ENCODE measurements at regions not wholly inside any gene's neighbourhood (a gene's known extent, or its start where the extent isn't known, plus 50 kb on each side); places are given as distances from the start of the nearest gene placed in this dataset.
"Not testable (repeated sequence)": the region's sequence is repeated elsewhere in the genome, so short reads cannot be mapped to it uniquely, and the experiment has no call there.

GRCh38 chr14:84298663-84299195, 1231.2 kb upstream of the FLRT2 start:
- DNase-seq: no peak

GRCh38 chr14:84303140-84303539, 1226.8 kb upstream of the FLRT2 start:
- no peak for DNase-seq

- DNase-seq: no peak
These were observed 1217.4 kb upstream of the FLRT2 start for GRCh38 chr14:84312551-84312950.

- no peak for DNase-seq
These were observed 1206.5 kb upstream of the FLRT2 start for GRCh38 chr14:84323450-84323849.

DNA sequence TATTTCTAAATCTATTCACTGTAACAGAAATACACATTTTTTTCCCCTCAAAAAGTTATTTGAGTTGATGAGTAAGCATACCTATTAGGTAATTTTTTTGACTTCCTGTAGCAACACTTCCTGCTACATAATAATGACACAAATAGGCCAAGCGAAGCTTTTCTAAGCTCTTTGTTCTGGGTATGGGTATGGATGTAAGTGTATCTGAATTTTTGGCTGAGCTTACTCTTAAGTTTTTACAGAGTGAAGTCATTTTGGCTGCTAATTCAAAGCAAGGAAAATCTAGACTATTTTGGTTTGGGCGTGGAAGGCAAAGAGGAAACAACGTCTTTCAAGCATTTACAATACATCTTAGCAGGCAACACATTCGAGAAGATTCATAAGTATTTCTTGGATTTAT, 1206.0 kb upstream of the FLRT2 start:
- DNase-seq: no peak

- DNase-seq: no peak
These were observed 1193.5 kb upstream of the FLRT2 start for GRCh38 chr14:84336433-84336832.

- DNase-seq: no peak
These were observed 1189.0 kb upstream of the FLRT2 start for GRCh38 chr14:84340938-84341337.

DNA sequence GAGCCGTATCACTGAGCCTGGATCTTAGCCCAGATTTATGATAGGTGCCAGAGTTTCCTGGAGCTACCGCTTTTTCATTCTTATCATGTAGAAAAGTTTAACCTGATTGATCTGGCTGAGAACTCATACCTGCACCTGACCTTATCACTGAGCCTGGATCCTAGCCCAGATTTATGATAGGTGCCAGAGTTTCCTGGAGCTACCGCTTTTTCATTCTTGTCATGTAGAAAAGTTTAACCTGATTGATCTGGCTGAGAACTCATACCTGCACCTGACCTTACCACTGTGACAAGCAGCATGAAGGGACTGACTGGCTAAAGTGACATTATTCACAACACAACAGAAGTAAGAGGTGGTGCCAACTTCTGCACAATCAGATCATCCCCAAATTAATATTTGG, 1188.1 kb upstream of the FLRT2 start:
- DNase-seq: not testable (repeated sequence)

DNA sequence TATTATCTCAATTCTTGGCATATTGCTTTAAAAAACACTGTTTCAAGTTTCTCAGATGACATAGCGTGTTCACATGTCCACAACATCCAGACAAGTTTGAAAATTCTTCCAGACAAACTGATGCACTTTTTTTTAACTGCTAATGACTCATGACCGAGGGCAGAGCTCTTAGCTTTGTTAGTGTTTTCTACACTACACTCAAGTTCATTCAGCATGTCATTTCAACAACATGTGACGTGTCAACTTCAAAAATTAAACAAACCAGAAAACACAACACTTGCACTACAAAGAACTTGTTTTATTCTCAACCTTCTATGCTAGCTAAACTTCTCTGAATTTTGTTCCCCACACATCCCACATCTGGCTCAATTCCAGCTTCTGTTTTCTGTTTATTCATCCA, 1186.3 kb upstream of the FLRT2 start:
- DNase-seq: no peak

GRCh38 chr14:84351646-84352045, 1178.3 kb upstream of the FLRT2 start:
- DNase-seq: no peak

- no peak for DNase-seq
These were observed 1168.5 kb upstream of the FLRT2 start for GRCh38 chr14:84361476-84361875.

DNA sequence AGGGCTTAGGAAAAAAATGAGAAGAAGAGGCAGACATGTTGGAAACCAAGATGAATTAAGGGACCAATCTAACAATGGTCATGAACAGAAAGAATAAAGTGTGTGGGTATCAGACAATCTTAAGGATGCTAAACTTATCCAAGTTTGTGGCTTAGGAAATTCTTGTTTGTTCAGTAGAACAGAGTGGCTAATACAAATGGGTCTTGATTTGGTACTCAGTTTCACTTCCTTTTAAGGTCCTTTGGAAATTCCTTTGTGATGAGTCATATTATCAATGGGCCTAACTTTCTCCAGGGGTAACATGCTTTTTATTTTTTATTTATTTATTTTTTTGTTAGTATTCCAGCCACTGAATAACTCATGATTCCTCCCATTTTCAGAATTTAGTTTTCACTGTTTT, 1154.7 kb upstream of the FLRT2 start:
- no peak for DNase-seq

DNA sequence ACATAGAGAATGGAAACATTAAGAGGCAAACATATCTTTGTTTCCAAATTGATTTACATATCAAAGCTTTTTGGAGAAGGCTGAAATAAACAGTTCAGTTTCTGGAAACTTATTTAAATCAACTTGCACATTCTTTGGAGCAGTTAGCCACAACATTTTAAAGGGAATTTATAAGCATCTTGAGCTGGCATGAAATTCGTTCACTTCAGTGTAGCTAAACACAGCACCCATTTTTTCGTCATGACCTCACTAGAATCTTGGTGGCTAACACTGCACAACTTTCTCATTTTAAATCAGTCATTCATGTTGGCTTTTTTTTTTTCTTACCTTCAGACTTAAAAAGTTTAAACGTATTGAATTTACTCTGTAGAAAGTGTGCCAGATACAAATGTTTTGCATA, 1139.9 kb upstream of the FLRT2 start:
- DNase-seq: no peak

DNA sequence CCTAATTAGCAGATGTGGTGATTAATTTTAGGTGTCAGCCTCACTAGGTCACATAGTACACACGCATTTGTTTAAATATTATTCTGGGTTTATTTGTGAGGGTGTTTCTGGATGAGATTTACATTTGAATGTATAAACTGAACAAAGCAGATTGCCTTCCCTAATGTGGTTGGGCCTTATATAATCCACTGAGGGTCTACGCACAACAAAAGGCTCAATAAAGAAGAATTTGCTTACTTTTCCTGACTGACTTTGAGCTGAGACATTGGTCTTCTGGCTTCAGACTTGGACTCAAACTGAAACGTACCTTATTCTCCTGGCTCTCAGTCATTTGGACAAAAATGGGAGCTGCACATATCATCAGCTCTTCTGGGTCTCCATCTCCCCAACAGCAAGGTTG, 1132.3 kb upstream of the FLRT2 start:
- DNase-seq: no peak

- no peak for DNase-seq
These were observed 1130.5 kb upstream of the FLRT2 start for GRCh38 chr14:84399296-84399910.

DNA sequence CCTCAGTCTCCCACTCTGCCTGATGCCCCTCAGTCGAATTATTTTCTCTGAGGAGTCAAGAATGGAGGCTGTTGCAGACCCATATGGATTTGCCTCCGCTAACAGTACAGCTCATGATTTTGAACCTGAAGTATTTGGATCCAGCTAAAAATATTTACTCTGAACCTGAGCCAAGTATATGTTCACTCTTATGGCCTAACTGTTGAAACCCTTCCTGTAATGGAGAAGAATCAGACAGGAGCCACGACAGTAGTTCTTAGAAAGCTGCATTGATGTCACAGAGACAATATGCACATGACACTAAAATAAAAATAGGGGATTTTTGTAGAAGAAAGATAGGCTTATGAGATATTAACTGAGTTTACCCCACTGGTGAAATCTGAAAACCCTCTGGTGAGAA, 1128.3 kb upstream of the FLRT2 start:
- no peak for DNase-seq

DNA sequence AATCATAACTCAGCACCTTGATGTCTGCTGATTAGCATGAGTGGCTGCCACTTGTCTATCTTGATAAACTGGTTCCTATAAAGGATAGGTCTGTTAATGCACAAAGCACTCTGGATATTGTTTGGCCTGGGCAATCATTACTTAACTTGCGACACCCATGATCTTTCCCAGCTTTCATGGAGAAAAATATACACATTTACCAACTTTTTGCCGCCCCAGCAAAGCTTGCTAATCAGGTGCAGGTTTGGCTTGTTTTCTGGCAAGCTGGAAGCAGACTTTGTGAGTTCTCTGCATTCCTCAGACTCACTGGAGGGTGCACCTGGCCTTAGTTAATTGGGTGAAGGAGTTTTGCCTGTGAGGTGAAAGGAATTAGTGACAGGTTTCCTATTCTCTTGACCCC, 1126.4 kb upstream of the FLRT2 start:
- DNase-seq: peak; percentile 71

GRCh38 chr14:84404246-84404645, 1125.7 kb upstream of the FLRT2 start:
- peak; percentile 46 for DNase-seq

DNA sequence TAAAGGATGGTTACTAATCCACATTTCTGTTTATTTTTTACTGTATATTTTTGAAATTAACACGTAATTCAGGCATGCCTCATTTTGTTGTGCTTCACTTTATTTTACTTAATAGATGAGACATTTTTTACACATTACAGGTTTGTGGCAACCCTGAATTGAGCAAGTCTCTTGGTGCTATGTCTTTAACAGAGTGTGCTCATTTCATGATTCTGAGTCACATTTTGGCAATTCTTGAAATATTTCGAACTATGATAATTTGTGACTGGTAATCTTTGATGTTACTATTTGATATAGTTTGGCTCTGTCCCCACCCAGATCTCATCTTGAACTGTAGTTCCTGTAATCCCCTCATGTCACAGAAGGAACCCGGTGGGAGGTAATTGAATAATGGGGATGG, 1120.5 kb upstream of the FLRT2 start:
- DNase-seq: no peak

- DNase-seq: no peak
These were observed 1119.6 kb upstream of the FLRT2 start for GRCh38 chr14:84410344-84410743.

- DNase-seq: no peak
These were observed 1109.7 kb upstream of the FLRT2 start for GRCh38 chr14:84420221-84420620.

DNA sequence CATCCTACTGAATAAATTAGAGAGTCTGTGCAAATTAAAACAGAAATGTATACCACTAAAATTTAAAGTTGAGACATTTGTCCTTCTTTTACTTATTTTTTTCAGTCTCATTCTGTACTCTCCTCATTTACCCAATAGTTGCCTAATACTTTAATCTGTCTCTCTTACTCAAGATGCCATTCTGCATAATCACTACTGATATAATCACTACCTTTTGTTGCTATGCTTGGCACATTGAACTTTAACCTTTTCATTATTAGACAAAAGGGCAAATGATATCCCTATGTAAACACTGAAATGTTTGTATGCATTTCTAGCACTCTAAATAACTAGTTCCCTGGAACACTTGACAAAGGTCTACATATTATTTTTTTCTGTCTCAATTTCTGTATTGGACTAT, 1108.3 kb upstream of the FLRT2 start:
- DNase-seq: no peak

DNA sequence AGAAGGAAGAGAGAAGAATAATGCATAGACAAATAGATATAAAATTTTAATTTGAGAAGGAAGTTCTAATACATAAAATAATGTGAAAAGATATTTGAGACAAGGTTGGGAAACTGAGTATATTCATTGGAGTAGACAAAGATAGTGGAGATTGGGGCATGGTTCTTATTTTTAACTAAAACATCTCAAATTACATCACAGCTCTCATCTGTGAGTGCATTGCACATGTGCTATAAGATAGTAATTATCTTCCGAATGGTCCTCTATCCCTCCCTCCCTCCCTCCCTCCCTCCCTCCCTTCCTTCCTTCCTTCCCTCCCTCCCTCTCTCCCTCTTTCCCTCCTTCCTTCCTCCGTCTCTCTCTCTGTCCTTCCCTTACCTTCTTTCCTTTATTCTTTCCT, 1104.0 kb upstream of the FLRT2 start:
- no peak for DNase-seq

DNA sequence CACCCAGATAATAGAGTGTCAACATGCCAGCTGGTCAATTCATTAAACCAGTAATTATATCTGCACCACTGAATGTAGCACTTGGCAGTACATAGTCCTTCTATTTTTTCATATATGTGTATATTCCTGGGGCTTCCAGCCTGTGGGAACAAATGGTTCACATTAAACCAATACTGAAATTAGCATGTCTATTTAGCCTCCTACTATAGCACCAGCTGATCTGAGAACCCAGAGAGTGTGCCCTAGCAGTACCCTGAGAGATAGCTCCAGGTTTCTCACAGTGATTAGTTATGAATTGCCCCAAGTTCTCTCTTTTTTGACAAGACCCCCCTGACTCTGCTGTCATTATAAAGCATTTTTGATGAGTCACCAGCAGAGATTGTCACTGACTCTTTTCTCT, 1097.3 kb upstream of the FLRT2 start:
- DNase-seq: peak; percentile 90

DNA sequence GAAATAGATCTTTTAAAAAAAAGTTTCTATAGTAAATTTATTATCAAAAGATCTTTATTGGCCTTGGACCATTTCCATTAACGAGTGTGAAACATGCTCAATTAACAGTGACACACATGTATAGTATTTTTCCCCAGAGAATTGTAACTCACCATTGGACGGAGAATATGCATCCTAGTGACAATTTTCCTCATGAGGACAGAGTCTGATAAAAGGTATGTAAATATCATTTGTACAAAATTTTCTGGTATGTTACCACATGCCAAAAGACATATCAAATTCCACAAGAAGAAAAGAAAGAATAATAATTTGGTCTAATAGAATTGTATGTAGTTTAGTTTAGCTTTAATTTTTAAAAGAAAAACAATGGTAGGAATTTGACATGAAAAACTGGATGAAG, 1096.0 kb upstream of the FLRT2 start:
- no peak for DNase-seq
